ENCODE measurements at regions not wholly inside any gene's neighbourhood (a gene's known extent, or its start where the extent isn't known, plus 50 kb on each side); places are given as distances from the start of the nearest gene placed in this dataset.

- peaks cover 2% of the 10 kb centered on the region; the same call in 1 of the 2 replicates for H3K9me3 ChIP-seq (ENCODE audit: control insufficient read depth, insufficient read depth, low read length)
- no peak overlapping the region for H3K4ac ChIP-seq (ENCODE audit: low read depth, low read length)
- H3K27ac ChIP-seq (ENCODE audit: insufficient read depth, low read length): no peak overlapping the region
- H2BK5ac ChIP-seq (ENCODE audit: low read depth, low read length, poor library complexity, severe bottlenecking): no peak overlapping the region
- in situ Hi-C loops (cut with MboI; ENCODE audit: low sequenced_read_pairs) (no loop called here), dilution Hi-C loops (cut with HindIII; ENCODE audit: low sequenced_read_pairs, unreplicated experiment) (no loop called here), intact Hi-C loops (cut with micrococcal nuclease) (no loop called here)
- peaks cover 4% of the 10 kb centered on the region for H3K27me3 ChIP-seq (ENCODE audit: control insufficient read depth, insufficient read depth, low read length)
- ChIA-PET POLR2A (ENCODE audit: unreplicated experiment) (no interaction called here), CTCF (no interaction called here)
- no peak overlapping the region for H2BK120ac ChIP-seq (ENCODE audit: low read depth, low read length)
- H2AK9ac ChIP-seq (replicated peaks; ENCODE audit: low read depth, low read length, poor library complexity): no peak overlapping the region
- DNase-seq: peak; percentile 4
- H3K9me1 ChIP-seq (ENCODE audit: insufficient read depth, low read length): no peaks in the 10 kb centered on the region
- no peaks in the 10 kb centered on the region; the same call in 1 of the 2 replicates for H3K4me1 ChIP-seq (ENCODE audit: control insufficient read depth, insufficient read depth, low read length)
- no CpG with 5 or more reads among the region's 7 CpGs for WGBS, 2 experiments (ENCODE audit: extremely low coverage in 2 of 2, insufficient read length in 1 of 2)
- peak overlapping the region; percentile 43; the same call in 1 of the 2 replicates for H3K4me2 ChIP-seq (ENCODE audit: low read depth, low read length)
- H3K56ac ChIP-seq (ENCODE audit: extremely low read depth, insufficient read depth, low read length): no peak overlapping the region
- H3K9ac ChIP-seq (ENCODE audit: low read depth, low read length): no peak overlapping the region
- H3K23ac ChIP-seq (ENCODE audit: low read depth, low read length): no peak overlapping the region
- ATAC-seq (ENCODE audit: low read depth): no peak
- no peak overlapping the region for H2AFZ ChIP-seq (replicated peaks; ENCODE audit: low read length, poor library complexity)
- H4K91ac ChIP-seq (ENCODE audit: insufficient read depth, low read depth, low read length): no peak overlapping the region
- H4K8ac ChIP-seq (ENCODE audit: low read depth in 2 of 2, low read length in 2 of 2): no peak overlapping the region
- no peak overlapping the region for H2BK20ac ChIP-seq (ENCODE audit: low read depth, low read length)
- H3K79me1 ChIP-seq (ENCODE audit: low read depth in 1 of 2, low read length in 2 of 2): no peaks in the 10 kb centered on the region
- no peak overlapping the region for H3K4me3 ChIP-seq (ENCODE audit: insufficient read depth, low read depth, low read length)
- no peaks in the 10 kb centered on the region for H3K36me3 ChIP-seq (ENCODE audit: control insufficient read depth, insufficient read depth, low read length)
- BruUV-seq (replicated peaks): no TSS peak
- TF ChIP-seq POLR2A (IDR thresholded peaks at IDR 0.05; ENCODE audit: low read depth, low read length): no peak
- no peak overlapping the region for H3K14ac ChIP-seq (replicated peaks; ENCODE audit: low read depth, low read length)
- H4K20me1 ChIP-seq (ENCODE audit: insufficient read depth, low read length): no peaks in the 10 kb centered on the region
- no peak overlapping the region for H4K5ac ChIP-seq (ENCODE audit: low read depth, low read length)
- H2BK15ac ChIP-seq (ENCODE audit: low read depth, low read length): no peak overlapping the region
- H3K18ac ChIP-seq (ENCODE audit: low read depth, low read length): no peak overlapping the region
- H2AK5ac ChIP-seq (ENCODE audit: low read depth, low read length): no peak overlapping the region
Measured at GRCh38 chr18:25876330-25876948, 214.0 kb downstream of the SS18 start.

Measured in IMR-90 (cell line).